ENCODE measurements at regions not wholly inside any gene's neighbourhood (a gene's known extent, or its start where the extent isn't known, plus 50 kb on each side); places are given as distances from the start of the nearest gene placed in this dataset.
"Not testable (repeated sequence)": the region's sequence is repeated elsewhere in the genome, so short reads cannot be mapped to it uniquely, and the experiment has no call there.

GRCh38 chr6:14889611-14890593 lies 356.0 kb upstream of the JARID2 start:
- TF ChIP-seq POLR2A (IDR thresholded peaks at IDR 0.05) (no peak), POLR2AphosphoS5 (IDR thresholded peaks at IDR 0.05) (no peak), CTCF (IDR thresholded peaks at IDR 0.05) (no peak), EP300 (IDR thresholded peaks at IDR 0.05; ENCODE audit: low read depth) (no peak)
- Histone ChIP-seq H3K4me3 (no peak overlapping the region), H3K27me3 (no peaks in the 10 kb centered on the region), H3K36me3 (no peaks in the 10 kb centered on the region), H3K27ac (no peak overlapping the region), H3K4me1 (peaks cover 0 to 11% (median 5%) of the 10 kb centered on the region in 4 donors), H3K9me3 (no peaks in the 10 kb centered on the region)
- intact Hi-C loops (cut with DNase I; ENCODE audit: low total_unique reads), result no loop called here
- 61 to 63% methylated on average over 13 to 17 of the region's 17 CpGs for WGBS, 2 donors (ENCODE audit: low coverage in 1 of 2)
- DNase-seq, result no peak
- in situ Hi-C loops (cut with MboI; ENCODE audit: low pct_ligation_motif_present in 1 of 4, low pct_unique_long_range_greater_than_20kb in 1 of 4, low sequenced_read_pairs in 3 of 4), result no loop called here

- in situ Hi-C loops (cut with MboI; ENCODE audit: low pct_ligation_motif_present in 1 of 4, low pct_unique_long_range_greater_than_20kb in 1 of 4, low sequenced_read_pairs in 3 of 4), result not testable (repeated sequence)
- WGBS, 2 donors (ENCODE audit: low coverage in 1 of 2), result 74 to 86% methylated on average over 5 to 9 of the region's 9 CpGs
Measured at GRCh38 chr6:14891820-14892375, 354.0 kb upstream of the JARID2 start.

GRCh38 chr6:14894105-14894504 lies 351.8 kb upstream of the JARID2 start:
- TF ChIP-seq EP300 (IDR thresholded peaks at IDR 0.05; ENCODE audit: low read depth), result no peak
- no peak for TF ChIP-seq CTCF (IDR thresholded peaks at IDR 0.05)
- no peak for TF ChIP-seq POLR2A (IDR thresholded peaks at IDR 0.05)
- no peak for TF ChIP-seq POLR2AphosphoS5 (IDR thresholded peaks at IDR 0.05)
- 86 to 88% methylated on average over 1 to 2 of the region's 2 CpGs for WGBS, 2 donors (ENCODE audit: low coverage in 1 of 2)
- DNase-seq, result no peak
- H3K9me3 ChIP-seq, result no peaks in the 10 kb centered on the region
- no peaks in the 10 kb centered on the region for H3K27me3 ChIP-seq
- H3K4me1 ChIP-seq, result peaks cover 0 to 10% (median 5%) of the 10 kb centered on the region in 4 donors
- H3K36me3 ChIP-seq, result no peaks in the 10 kb centered on the region
- no peak overlapping the region for H3K4me3 ChIP-seq
- intact Hi-C loops (cut with DNase I; ENCODE audit: low total_unique reads) (no loop called here), in situ Hi-C loops (cut with MboI; ENCODE audit: low pct_ligation_motif_present in 1 of 4, low pct_unique_long_range_greater_than_20kb in 1 of 4, low sequenced_read_pairs in 3 of 4) (no loop called here)
- H3K27ac ChIP-seq, result no peak overlapping the region

More at GRCh38 chr6:14891820-14892375, 354.0 kb upstream of the JARID2 start:
- H3K9me3 ChIP-seq; H3K27ac ChIP-seq; H3K36me3 ChIP-seq; intact Hi-C loops (cut with DNase I; ENCODE audit: low total_unique reads); DNase-seq; H3K27me3 ChIP-seq; H3K4me3 ChIP-seq: not testable (repeated sequence)
- peaks cover 0 to 11% (median 5%) of the 10 kb centered on the region in 4 donors for H3K4me1 ChIP-seq

GRCh38 chr6:14896475-14896874 lies 349.4 kb upstream of the JARID2 start:
- Histone ChIP-seq H3K27me3 (no peaks in the 10 kb centered on the region), H3K4me1 (no peaks in the 10 kb centered on the region), H3K9me3 (no peaks in the 10 kb centered on the region), H3K36me3 (no peaks in the 10 kb centered on the region), H3K27ac (no peak overlapping the region), H3K4me3 (no peak overlapping the region)
- no peak for DNase-seq
- intact Hi-C loops (cut with DNase I; ENCODE audit: low total_unique reads) (no loop called here), in situ Hi-C loops (cut with MboI; ENCODE audit: low pct_ligation_motif_present in 1 of 4, low pct_unique_long_range_greater_than_20kb in 1 of 4, low sequenced_read_pairs in 3 of 4) (no loop called here)
- WGBS, 2 donors (ENCODE audit: low coverage in 1 of 2), result 83% methylated on average over 4 of the region's 4 CpGs; no CpG with 5 or more reads in 1 of the 2 donors
- TF ChIP-seq POLR2A (IDR thresholded peaks at IDR 0.05), result no peak
- TF ChIP-seq CTCF (IDR thresholded peaks at IDR 0.05), result no peak
- TF ChIP-seq EP300 (IDR thresholded peaks at IDR 0.05; ENCODE audit: low read depth), result no peak
- no peak for TF ChIP-seq POLR2AphosphoS5 (IDR thresholded peaks at IDR 0.05)
